ENCODE measurements at regions not wholly inside any gene's neighbourhood (a gene's known extent, or its start where the extent isn't known, plus 50 kb on each side); places are given as distances from the start of the nearest gene placed in this dataset.
"Not testable (repeated sequence)": the region's sequence is repeated elsewhere in the genome, so short reads cannot be mapped to it uniquely, and the experiment has no call there.

- DNase-seq = no peak
These were observed 191.6 kb upstream of the SLC16A7 start for GRCh38 chr12:59404109-59404650.

- DNase-seq = peak; percentile 9
These were observed 192.4 kb upstream of the SLC16A7 start for GRCh38 chr12:59403259-59403932.

GRCh38 chr12:59401862-59402261, 194.0 kb upstream of the SLC16A7 start:
- no peak for DNase-seq

- DNase-seq = no peak
These were observed 197.7 kb upstream of the SLC16A7 start for GRCh38 chr12:59398164-59398563.

- DNase-seq = no peak
These were observed 198.9 kb upstream of the SLC16A7 start for GRCh38 chr12:59396919-59397318.

- no peak for DNase-seq
These were observed 199.3 kb upstream of the SLC16A7 start for GRCh38 chr12:59396519-59396918.

- not testable (repeated sequence) for DNase-seq
These were observed 200.5 kb upstream of the SLC16A7 start for GRCh38 chr12:59395310-59395709.

- no peak for DNase-seq
These were observed 202.3 kb upstream of the SLC16A7 start for GRCh38 chr12:59393506-59393905.

- DNase-seq = no peak
These were observed 205.8 kb upstream of the SLC16A7 start for GRCh38 chr12:59389968-59390576.

GRCh38 chr12:59388694-59389093, 207.1 kb upstream of the SLC16A7 start:
- DNase-seq = no peak

- DNase-seq = no peak
These were observed 207.7 kb upstream of the SLC16A7 start for GRCh38 chr12:59388176-59388575.

- no peak for DNase-seq
These were observed 209.6 kb upstream of the SLC16A7 start for GRCh38 chr12:59386236-59386635.

GRCh38 chr12:59383079-59383822, 212.6 kb upstream of the SLC16A7 start:
- no peak for DNase-seq

- DNase-seq = no peak
These were observed 213.3 kb upstream of the SLC16A7 start for GRCh38 chr12:59382282-59383078.

- no peak for DNase-seq
These were observed 214.7 kb upstream of the SLC16A7 start for GRCh38 chr12:59381106-59381505.

GRCh38 chr12:59375633-59376032, 220.2 kb upstream of the SLC16A7 start:
- no peak for DNase-seq

- no peak for DNase-seq
These were observed 221.0 kb upstream of the SLC16A7 start for GRCh38 chr12:59374783-59375182.

GRCh38 chr12:59372956-59373355, 222.9 kb upstream of the SLC16A7 start:
- no peak for DNase-seq

- no peak for DNase-seq
These were observed 224.9 kb upstream of the SLC16A7 start for GRCh38 chr12:59370933-59371332.

- DNase-seq = no peak
These were observed 230.7 kb upstream of the SLC16A7 start for GRCh38 chr12:59365133-59365532.

- no peak for DNase-seq
These were observed 238.0 kb upstream of the SLC16A7 start for GRCh38 chr12:59357811-59358210.

GRCh38 chr12:59346248-59346647, 249.6 kb upstream of the SLC16A7 start:
- DNase-seq = not testable (repeated sequence)

- no peak for DNase-seq
These were observed 250.4 kb upstream of the SLC16A7 start for GRCh38 chr12:59345406-59345805.
